GM19455 (cell line): ENCODE measurements at regions not wholly inside any gene's neighbourhood (a gene's known extent, or its start where the extent isn't known, plus 50 kb on each side); places are given as distances from the start of the nearest gene placed in this dataset.

Experiments used
- ATAC-seq: cut with Tn5 transposase; IDR thresholded peaks from one replicate; pipeline ENCODE4 v1.9.1; 2021; ENCODE audit not compliant: unreplicated experiment

GRCh38 chr13:30004204-30004603 is 153.8 kb upstream of the UBL3 start:
- ATAC-seq: no peak

GRCh38 chr13:30002577-30002976 is 152.2 kb upstream of the UBL3 start:
- ATAC-seq: no peak

GRCh38 chr13:30000370-30000765 is 150.0 kb upstream of the UBL3 start:
- no peak for ATAC-seq

GRCh38 chr13:29999492-30000369 is 149.3 kb upstream of the UBL3 start:
- no peak for ATAC-seq

GRCh38 chr13:29996316-29996715 is 145.9 kb upstream of the UBL3 start:
- ATAC-seq: no peak

GRCh38 chr13:29994911-29995595 is 144.6 kb upstream of the UBL3 start:
- ATAC-seq: no peak

GRCh38 chr13:29993716-29994488 is 143.5 kb upstream of the UBL3 start:
- ATAC-seq: no peak

- no peak for ATAC-seq
These were observed 142.8 kb upstream of the UBL3 start for GRCh38 chr13:29993196-29993595.

- ATAC-seq: no peak
These were observed 140.9 kb upstream of the UBL3 start for GRCh38 chr13:29991343-29991742.

- no peak for ATAC-seq
These were observed 136.9 kb upstream of the UBL3 start for GRCh38 chr13:29987340-29987739.

- no peak for ATAC-seq
These were observed 129.9 kb upstream of the UBL3 start for GRCh38 chr13:29980339-29980738.

GRCh38 chr13:29978211-29978610 is 127.8 kb upstream of the UBL3 start:
- no peak for ATAC-seq

GRCh38 chr13:29977476-29978120 is 127.2 kb upstream of the UBL3 start:
- no peak for ATAC-seq

- no peak for ATAC-seq
These were observed 126.1 kb upstream of the UBL3 start for GRCh38 chr13:29976535-29976934.

GRCh38 chr13:29975283-29975682 is 124.9 kb upstream of the UBL3 start:
- ATAC-seq: no peak

- ATAC-seq: no peak
These were observed 118.9 kb upstream of the UBL3 start for GRCh38 chr13:29969286-29969685.

GRCh38 chr13:29964181-29964845 is 113.9 kb upstream of the UBL3 start:
- ATAC-seq: no peak

GRCh38 chr13:29963089-29963488 is 112.7 kb upstream of the UBL3 start:
- no peak for ATAC-seq

- no peak for ATAC-seq
These were observed 110.7 kb upstream of the UBL3 start for GRCh38 chr13:29961036-29961670.

- ATAC-seq: no peak
These were observed 109.2 kb upstream of the UBL3 start for GRCh38 chr13:29959603-29960002.
